ENCODE measurements at regions not wholly inside any gene's neighbourhood (a gene's known extent, or its start where the extent isn't known, plus 50 kb on each side); places are given as distances from the start of the nearest gene placed in this dataset.

- no peak for DNase-seq
These were observed 661.8 kb downstream of the MATN1 start for GRCh38 chr1:30061292-30062220.

GRCh38 chr1:30060738-30061137, 662.6 kb downstream of the MATN1 start:
- no peak for DNase-seq

DNA sequence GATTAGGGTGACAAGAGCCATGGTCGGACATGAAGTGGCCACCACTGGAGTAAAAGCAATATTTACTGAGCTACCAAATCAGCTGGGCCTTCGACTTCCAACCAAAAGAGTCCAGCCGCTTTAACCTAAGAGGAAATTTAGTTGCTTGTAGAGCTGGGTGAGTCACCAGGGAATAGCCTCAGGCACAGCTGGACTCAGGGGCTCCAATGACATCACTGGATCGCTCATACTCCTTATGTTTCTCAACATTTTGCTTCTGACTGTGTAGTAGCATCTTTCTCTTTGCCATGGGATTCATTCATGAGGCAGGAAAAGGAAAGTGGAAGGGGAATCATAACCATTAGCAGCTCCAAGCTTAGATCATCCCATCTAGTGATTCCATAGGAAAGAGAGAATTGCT, 664.4 kb downstream of the MATN1 start:
- DNase-seq, result no peak

DNA sequence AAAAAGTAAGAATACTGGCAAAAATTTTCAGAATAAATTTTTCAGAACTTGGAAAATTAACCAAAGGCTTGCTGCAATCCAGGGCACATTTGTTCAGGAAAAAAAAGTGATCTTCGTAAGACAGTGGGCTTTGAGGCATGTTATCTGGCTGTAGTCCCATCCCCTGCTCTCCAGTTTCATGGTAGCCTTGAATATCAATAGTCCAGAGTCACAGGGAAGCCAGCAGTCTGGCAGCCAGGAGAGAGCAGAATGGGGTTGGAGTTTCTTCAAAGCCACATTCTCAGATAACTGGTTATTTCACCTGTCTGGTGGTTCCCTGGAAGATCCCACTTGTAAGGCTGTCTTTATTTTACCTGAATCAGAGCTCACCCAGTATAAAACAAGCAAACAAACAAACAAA, 669.3 kb downstream of the MATN1 start:
- no peak for DNase-seq

DNA sequence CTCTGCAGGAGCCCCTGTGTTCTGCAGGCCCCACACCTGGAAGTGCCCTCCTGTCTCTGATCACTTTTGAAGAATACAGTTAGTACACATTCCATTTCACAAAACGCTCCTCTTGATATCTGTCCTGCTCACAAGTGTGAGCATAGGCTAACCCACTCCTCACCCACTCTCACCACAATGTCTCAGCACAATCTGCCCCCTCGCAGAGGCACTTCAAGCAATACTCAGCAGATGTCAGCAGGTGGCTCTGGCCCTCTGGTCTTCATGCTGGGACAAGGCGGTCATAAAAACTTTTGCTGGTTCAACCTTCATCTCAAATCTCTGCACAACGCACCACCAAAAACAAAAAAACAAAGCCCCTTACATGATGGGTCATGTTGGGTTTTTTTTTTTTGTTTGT, 671.2 kb downstream of the MATN1 start:
- no peak for DNase-seq

GRCh38 chr1:30051777-30052176, 671.6 kb downstream of the MATN1 start:
- no peak for DNase-seq

- peak; percentile 3 for DNase-seq
These were observed 673.6 kb downstream of the MATN1 start for GRCh38 chr1:30049748-30050296.

DNA sequence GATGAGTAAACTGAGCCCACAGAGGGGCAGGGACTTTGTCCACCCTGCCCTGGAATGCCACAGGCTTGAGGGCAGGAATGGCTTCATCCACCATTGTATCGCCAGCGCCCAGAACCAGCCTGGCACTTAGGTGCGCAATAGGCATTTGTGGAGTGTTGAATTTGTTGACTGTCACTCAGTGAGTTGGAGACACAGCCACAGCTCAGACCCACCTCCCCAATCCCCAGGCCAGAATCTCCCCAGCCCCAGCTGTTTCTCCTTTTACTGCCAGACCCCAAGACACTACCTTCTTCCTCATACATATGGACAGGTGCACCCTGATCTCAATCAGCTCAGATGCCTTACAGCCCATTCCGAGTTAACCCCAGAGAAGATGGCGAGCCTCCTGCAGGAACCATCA, 674.5 kb downstream of the MATN1 start:
- DNase-seq, result peak; percentile 4

- peak; percentile 23 for DNase-seq
These were observed 675.8 kb downstream of the MATN1 start for GRCh38 chr1:30047576-30047975.

DNA sequence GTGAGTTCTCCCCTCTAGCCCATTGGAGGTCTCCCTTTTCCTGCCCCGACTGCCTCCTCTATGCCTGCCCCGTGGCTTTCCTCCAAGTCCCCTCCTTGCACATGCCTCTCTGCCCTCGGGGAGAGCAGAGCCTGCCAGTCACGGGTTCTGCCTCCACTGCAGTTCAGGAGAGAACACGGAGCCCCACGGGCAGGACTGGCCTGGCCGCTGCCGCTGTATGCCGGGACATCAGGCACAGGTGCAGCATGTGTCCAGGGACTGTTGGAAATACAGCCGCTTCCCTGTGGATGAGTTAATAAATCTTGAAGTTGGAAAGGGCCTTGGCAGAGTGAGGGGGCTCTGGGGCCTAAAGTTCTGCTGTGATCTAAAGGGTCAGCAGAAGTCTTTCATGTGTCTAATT, 676.6 kb downstream of the MATN1 start:
- DNase-seq, result peak; percentile 37

- peak; percentile 12 for DNase-seq
These were observed 677.9 kb downstream of the MATN1 start for GRCh38 chr1:30045304-30046090.

DNA sequence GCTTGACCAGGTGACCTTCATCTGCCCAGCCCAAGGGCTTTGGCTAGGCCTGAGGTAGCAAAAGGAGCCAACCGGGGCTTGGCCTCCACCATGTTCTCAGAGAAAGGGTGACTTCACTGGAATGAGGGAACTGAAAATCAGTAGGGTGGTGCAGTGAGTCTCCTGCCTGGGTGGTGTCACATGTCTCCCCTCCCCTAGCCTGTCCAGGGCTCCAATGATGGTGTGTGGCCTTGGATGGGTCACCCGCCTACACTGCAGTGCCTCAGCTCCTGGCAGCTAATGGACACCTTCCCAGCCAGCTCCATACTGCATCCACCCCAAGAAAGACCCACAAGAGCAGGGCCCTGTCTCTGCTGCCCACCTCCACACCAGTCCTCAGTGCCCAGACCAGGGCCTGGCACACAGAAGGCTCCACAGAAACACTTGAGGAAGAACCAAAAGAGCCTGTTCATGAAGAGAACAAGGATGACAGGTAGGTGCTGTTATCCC, 678.7 kb downstream of the MATN1 start:
- no peak for DNase-seq

DNA sequence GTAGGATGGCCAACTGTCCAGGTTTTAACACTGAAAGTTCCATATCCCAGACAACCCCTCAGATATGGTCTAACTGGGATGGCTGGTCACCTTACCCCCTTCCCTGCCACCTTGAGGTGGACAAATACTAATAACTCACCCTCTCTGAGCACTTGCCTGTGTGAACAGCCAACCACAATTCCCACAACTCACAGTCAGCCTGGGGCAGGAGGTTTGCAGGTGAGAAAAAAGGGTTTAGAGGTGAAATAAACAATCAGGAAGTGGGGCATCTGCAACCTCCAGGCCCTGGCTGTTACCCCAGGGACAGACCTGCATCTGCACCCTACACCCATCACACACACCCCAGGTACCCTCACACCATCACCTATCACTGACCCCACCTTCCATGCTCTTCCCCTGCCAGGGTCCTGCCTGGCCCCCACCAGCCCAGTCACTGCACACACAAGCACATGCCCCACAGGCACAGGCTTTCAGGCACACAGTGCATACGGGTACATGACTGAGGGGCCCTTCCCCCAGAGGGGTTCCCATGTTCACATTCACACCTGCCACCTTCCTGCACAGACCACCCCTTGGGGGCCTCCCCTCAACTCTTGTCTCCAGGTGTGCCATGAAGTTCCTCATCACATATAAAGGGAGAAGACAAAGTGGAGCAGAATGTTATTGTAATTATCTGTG, 679.5 kb downstream of the MATN1 start:
- no peak for DNase-seq

GRCh38 chr1:30043256-30043655, 680.1 kb downstream of the MATN1 start:
- no peak for DNase-seq

DNA sequence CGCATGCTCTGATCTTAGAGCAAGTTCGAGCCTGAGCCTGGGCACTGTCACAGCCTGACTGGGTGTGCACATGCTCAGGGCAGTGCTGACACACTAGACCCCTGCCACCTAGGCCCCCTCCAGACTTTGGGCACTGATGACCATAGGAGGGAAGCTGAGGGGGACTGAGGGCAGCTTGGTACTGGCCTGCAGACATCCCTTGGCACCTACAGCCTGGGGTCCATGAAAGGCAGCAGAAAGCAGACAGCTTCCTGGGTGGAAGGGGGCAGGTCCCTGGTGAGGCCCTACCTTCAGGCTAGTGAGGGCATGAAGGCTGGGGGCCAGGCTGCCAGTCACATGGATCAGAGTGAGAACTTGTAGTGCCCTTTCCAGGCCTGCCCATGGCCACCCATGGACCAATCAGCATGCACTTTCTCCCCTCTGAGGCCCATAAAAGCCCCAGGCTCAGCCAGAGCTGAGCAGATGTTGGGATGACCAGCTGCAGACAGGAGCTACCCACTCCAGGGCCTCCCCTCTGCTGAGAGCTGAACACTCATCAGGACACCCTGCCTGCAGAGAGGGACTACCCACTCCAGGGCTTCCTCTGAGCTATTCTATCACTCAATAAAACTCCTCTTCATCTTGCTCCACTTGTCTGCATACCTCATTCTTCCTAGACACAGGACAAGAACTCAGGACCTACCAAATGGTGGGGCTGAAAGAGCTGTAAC, 680.8 kb downstream of the MATN1 start:
- no peak for DNase-seq

DNA sequence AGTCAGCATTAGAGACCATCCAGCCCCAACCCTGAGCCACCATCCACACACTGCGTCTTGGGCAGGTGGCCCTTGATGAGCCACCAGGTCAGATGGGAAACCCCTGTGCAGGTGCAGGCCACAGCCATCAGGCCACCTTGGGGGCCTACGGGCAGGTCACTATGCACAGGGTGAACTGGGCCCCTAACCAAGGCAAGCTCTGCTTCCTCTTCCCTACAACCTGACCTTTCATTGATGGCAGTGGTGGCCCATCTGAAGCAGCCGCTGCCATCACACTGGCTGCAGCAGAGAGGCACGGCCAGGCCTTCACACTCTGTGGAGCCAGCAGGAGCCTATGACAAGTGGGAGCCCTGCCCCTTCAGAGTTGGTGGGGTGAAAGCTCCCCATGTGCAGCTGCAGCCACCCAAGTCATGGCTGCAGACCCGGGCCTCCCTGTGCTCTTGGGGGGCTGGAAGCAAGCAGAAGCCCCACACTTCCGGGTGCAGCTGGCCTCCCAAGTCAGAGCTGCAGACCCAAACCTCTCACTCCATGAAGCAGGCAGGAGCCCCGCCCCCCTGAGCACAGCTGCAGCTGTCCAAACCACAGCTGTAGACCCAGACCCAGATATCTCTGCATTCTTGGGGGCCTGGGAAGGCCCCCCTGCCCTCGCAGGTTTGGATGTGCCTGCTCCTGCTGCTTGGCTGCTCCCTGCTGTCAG, 681.5 kb downstream of the MATN1 start:
- DNase-seq, result no peak

DNA sequence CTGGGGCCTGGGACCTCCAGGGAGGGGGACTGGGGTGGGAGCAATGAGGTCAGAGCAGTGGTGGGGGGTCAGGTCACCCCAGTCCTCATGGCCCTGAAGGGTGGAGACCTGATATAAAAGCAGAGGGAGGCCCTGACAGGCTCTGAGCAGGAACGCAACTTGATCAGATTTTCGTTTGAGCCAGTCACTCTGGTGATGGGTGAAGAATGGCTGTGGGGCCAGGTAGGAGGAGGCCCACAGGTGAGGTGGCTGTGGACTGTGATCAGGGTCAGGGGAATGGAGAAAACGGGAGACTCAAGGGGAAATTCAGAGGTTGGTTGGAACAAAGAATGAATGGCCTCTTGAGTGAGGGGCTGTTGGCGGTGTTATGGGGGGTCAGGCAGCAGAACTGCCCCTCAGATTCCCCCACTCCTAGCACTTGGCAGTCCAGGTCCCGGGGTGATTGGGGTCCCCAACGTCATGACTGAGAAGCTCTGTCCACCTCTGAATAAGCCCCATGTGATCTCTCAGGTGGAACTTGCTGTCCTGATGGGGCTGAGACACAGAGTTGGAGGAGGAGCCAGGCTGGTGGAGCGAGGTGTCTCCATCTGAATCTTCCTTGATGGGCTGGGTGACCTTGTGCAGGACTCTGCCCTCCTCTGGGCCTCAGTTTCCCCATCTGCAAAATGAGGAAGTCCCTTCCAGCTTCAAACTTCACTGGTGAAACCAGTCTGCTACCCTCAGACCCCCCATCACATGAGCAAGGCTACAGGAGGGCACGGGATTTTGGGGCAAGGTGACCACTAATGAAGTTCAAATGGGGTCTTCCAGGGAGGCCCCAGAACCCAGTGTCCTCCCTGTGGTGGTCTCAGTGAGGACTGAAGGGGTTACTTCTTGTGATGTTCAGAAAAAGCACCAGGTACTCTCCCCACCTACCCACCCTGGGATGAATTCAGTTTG, 683.0 kb downstream of the MATN1 start:
- DNase-seq, result no peak

DNA sequence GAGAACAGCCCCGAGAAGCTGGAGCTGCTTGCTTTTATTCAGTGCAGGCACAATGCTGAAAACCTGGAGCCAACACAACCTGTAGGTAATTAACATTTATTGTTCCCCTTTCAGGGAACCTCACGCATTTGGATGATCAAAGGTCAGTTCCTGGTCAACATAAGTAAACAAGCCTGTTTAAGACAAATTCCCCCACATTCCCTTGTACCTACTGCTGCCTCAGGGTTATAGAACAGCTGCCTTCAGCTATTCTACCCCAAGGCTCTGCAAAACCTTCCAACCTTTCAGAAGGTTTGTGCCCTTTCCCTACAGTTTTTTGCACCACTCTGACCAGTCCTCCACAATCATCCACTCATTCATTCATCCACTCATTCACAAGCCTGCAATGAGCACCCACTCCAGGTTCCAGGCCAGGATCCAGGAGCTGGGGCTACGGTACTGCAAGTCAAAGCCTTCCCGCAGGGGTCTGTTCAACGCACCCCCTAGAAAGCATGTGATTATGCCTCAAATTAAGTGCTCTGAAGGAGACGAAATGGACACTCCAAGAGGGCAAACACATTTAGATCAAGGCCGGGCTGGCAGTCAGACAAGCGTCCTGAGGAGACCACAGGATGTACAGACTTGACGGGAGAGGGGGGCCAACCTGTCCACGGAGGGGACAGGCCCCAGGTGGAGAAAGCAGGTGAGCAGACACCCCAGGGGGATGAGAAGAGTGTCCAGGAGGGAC, 683.9 kb downstream of the MATN1 start:
- DNase-seq, result no peak

GRCh38 chr1:30038134-30039025, 685.0 kb downstream of the MATN1 start:
- no peak for DNase-seq

Data from activated CD8-positive, alpha-beta memory T cell treated with anti-CD3 and anti-CD28 coated beads, Interleukin-2, amount 50 U/mL, for 48 hours (primary cell).